Activated naive CD8-positive, alpha-beta T cell treated with anti-CD3 and anti-CD28 coated beads for 36 hours (primary cell): ENCODE measurements at regions not wholly inside any gene's neighbourhood (a gene's known extent, or its start where the extent isn't known, plus 50 kb on each side); places are given as distances from the start of the nearest gene placed in this dataset.

ENCODE experiments used
- DNase-seq: peaks from one replicate; pipeline ENCODE4 v3.0.0; 2021
- H3K27ac Mint-ChIP-seq: one replicate; pipeline ENCODE4 v1.8.0; 2022; ENCODE audit warnings: mild to moderate bottlenecking, moderate library complexity, mixed read lengths
- H3K27me3 Mint-ChIP-seq: one replicate; pipeline ENCODE4 v1.8.0; 2022; ENCODE audit warnings: mild to moderate bottlenecking, mixed read lengths
- H3K36me3 Mint-ChIP-seq: one replicate; pipeline ENCODE4 v1.8.0; 2021; ENCODE audit warnings: mild to moderate bottlenecking, mixed read lengths
- H3K4me1 Mint-ChIP-seq: one replicate; pipeline ENCODE4 v1.8.0; 2021; ENCODE audit warnings: mixed read lengths
- H3K4me3 Mint-ChIP-seq: one replicate; pipeline ENCODE4 v1.8.0; 2022; ENCODE audit warnings: mild to moderate bottlenecking, moderate library complexity, mixed read lengths
- H3K9me3 Mint-ChIP-seq: one replicate; pipeline ENCODE4 v1.8.0; 2022; ENCODE audit warnings: mixed read lengths

DNA sequence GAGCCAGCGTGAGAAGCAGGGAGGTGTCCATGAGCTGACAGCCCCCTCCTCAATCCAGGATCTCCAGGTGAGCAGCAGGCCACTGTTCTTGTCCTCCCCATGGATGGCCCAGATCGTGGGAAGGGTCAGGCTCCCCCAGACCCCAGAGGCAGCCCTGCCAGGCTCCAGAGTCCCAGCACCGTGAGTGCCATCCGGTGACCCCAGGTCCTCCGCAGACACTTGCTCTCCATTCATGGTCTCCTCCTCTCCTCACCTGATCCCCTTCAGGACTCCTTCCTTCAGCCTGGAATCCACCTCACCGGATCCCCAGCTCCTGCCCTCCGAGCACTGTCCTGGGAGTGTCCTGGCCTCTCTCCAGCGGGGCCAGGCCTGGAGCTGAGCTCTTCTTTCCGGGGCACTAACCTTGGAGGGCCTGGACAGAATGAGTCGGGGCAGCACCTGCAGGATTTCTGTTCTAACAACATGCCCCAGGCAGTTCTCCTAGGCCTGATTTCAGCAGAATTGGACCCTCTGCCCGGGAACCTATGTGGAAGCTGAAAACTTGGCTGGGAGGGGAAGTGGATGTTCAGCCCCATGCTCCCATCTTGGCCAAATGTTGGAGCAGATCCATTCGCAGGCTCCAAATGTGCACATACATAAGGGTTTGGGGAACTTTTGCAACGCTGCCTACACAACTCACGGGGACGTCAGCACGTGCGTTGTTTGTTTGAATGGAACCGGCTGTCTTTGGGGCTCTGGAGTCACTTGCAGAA lies 341.6 kb upstream of the SFSWAP start:
- DNase-seq: no peak
- Mint-ChIP-seq H3K4me3 (no peak overlapping the region), H3K36me3 (no peaks in the 10 kb centered on the region), H3K4me1 (no peaks in the 10 kb centered on the region), H3K9me3 (no peaks in the 10 kb centered on the region), H3K27ac (no peak overlapping the region), H3K27me3 (no peaks in the 10 kb centered on the region)

- DNase-seq: no peak
- Mint-ChIP-seq H3K4me3 (no peak overlapping the region), H3K36me3 (no peaks in the 10 kb centered on the region), H3K27ac (no peak overlapping the region), H3K9me3 (no peaks in the 10 kb centered on the region), H3K27me3 (no peaks in the 10 kb centered on the region), H3K4me1 (no peaks in the 10 kb centered on the region)
These were observed 340.6 kb upstream of the SFSWAP start for GRCh38 chr12:131370321-131370720.

GRCh38 chr12:131370791-131371347 lies 340.0 kb upstream of the SFSWAP start:
- no peaks in the 10 kb centered on the region for H3K4me1 Mint-ChIP-seq
- H3K36me3 Mint-ChIP-seq: no peaks in the 10 kb centered on the region
- no peaks in the 10 kb centered on the region for H3K9me3 Mint-ChIP-seq
- no peak overlapping the region for H3K4me3 Mint-ChIP-seq
- no peaks in the 10 kb centered on the region for H3K27me3 Mint-ChIP-seq
- no peak overlapping the region for H3K27ac Mint-ChIP-seq
- DNase-seq: no peak

- Mint-ChIP-seq H3K4me1 (no peaks in the 10 kb centered on the region), H3K36me3 (no peaks in the 10 kb centered on the region), H3K9me3 (no peaks in the 10 kb centered on the region)
These were observed 339.3 kb upstream of the SFSWAP start for GRCh38 chr12:131371401-131372170.

DNA sequence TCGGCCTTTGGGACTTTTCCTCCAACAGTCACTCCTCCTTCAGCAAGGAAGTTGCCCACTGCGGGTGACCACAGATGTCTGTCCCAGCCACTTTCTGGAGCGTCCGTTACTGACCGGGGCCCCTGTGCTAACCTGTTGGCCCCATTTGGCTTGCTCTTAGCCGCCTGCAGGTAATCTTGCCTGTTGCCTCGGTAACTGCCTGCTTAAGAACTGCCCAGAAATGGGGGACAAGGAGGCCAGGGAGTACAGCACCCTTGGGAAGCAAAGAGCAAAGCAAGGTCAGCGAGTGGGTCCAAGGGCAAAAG lies 338.8 kb upstream of the SFSWAP start:
- Mint-ChIP-seq H3K9me3 (no peaks in the 10 kb centered on the region), H3K27me3 (no peaks in the 10 kb centered on the region), H3K4me3 (no peak overlapping the region), H3K36me3 (no peaks in the 10 kb centered on the region), H3K4me1 (no peaks in the 10 kb centered on the region), H3K27ac (no peak overlapping the region)
- no peak for DNase-seq

More at GRCh38 chr12:131371401-131372170, 339.3 kb upstream of the SFSWAP start:
- H3K27ac Mint-ChIP-seq: no peak overlapping the region
- H3K4me3 Mint-ChIP-seq: no peak overlapping the region
- H3K27me3 Mint-ChIP-seq: no peaks in the 10 kb centered on the region
- DNase-seq: no peak

GRCh38 chr12:131372706-131373195 lies 338.1 kb upstream of the SFSWAP start:
- Mint-ChIP-seq H3K9me3 (no peaks in the 10 kb centered on the region), H3K4me1 (no peaks in the 10 kb centered on the region), H3K36me3 (no peaks in the 10 kb centered on the region), H3K4me3 (no peak overlapping the region), H3K27me3 (no peaks in the 10 kb centered on the region), H3K27ac (no peak overlapping the region)
- no peak for DNase-seq

GRCh38 chr12:131375261-131375971 lies 335.5 kb upstream of the SFSWAP start:
- Mint-ChIP-seq H3K27me3 (peaks cover 6% of the 10 kb centered on the region), H3K4me3 (no peak overlapping the region), H3K27ac (no peak overlapping the region), H3K9me3 (no peaks in the 10 kb centered on the region), H3K36me3 (no peaks in the 10 kb centered on the region), H3K4me1 (no peaks in the 10 kb centered on the region)
- no peak for DNase-seq

GRCh38 chr12:131375972-131376345 lies 334.9 kb upstream of the SFSWAP start:
- Mint-ChIP-seq H3K4me3 (no peak overlapping the region), H3K27ac (no peak overlapping the region), H3K4me1 (no peaks in the 10 kb centered on the region), H3K36me3 (no peaks in the 10 kb centered on the region), H3K9me3 (no peaks in the 10 kb centered on the region), H3K27me3 (peaks cover 6% of the 10 kb centered on the region)
- no peak for DNase-seq

- no peaks in the 10 kb centered on the region for H3K36me3 Mint-ChIP-seq
- no peaks in the 10 kb centered on the region for H3K4me1 Mint-ChIP-seq
These were observed 332.6 kb upstream of the SFSWAP start for GRCh38 chr12:131378176-131378842.

GRCh38 chr12:131378861-131379665 lies 331.8 kb upstream of the SFSWAP start:
- H3K4me3 Mint-ChIP-seq: no peak overlapping the region
- H3K9me3 Mint-ChIP-seq: no peaks in the 10 kb centered on the region
- no peak for DNase-seq
- no peak overlapping the region for H3K27ac Mint-ChIP-seq
- H3K27me3 Mint-ChIP-seq: peaks cover 10% of the 10 kb centered on the region
- no peaks in the 10 kb centered on the region for H3K36me3 Mint-ChIP-seq
- no peaks in the 10 kb centered on the region for H3K4me1 Mint-ChIP-seq

More at GRCh38 chr12:131378176-131378842, 332.6 kb upstream of the SFSWAP start:
- Mint-ChIP-seq H3K9me3 (no peaks in the 10 kb centered on the region), H3K4me3 (no peak overlapping the region), H3K27ac (no peak overlapping the region), H3K27me3 (peaks cover 7% of the 10 kb centered on the region)
- DNase-seq: no peak

DNA sequence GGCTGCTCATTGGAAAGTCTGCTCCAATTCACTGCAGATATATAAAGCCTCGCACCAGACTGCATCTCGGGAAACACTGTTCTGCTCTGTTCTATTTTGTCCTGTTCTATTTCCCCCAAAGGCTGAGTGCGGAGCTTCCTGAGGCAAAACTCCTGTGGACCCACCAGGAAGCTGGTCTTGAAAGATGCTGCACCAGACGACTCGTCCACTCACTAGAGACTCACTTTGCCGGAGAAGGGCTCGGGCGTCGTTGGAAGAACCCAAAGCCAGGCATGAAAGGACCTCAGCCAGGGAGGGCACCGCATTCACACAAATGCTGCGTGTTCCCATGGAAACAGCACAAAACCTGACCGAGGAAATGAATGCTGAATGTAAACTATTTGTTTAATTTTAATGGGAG lies 331.2 kb upstream of the SFSWAP start:
- no peaks in the 10 kb centered on the region for H3K4me1 Mint-ChIP-seq
- no peak overlapping the region for H3K4me3 Mint-ChIP-seq
- no peak for DNase-seq
- H3K9me3 Mint-ChIP-seq: no peaks in the 10 kb centered on the region
- no peaks in the 10 kb centered on the region for H3K36me3 Mint-ChIP-seq
- peaks cover 10% of the 10 kb centered on the region for H3K27me3 Mint-ChIP-seq
- no peak overlapping the region for H3K27ac Mint-ChIP-seq

GRCh38 chr12:131380220-131380964 lies 330.5 kb upstream of the SFSWAP start:
- no peaks in the 10 kb centered on the region for H3K9me3 Mint-ChIP-seq
- no peak overlapping the region for H3K27ac Mint-ChIP-seq
- H3K4me1 Mint-ChIP-seq: no peaks in the 10 kb centered on the region
- peaks cover 10% of the 10 kb centered on the region for H3K27me3 Mint-ChIP-seq
- DNase-seq: no peak
- H3K36me3 Mint-ChIP-seq: no peaks in the 10 kb centered on the region
- H3K4me3 Mint-ChIP-seq: no peak overlapping the region

GRCh38 chr12:131380965-131381705 lies 329.8 kb upstream of the SFSWAP start:
- H3K4me3 Mint-ChIP-seq: no peak overlapping the region
- H3K36me3 Mint-ChIP-seq: no peaks in the 10 kb centered on the region
- peaks cover 10% of the 10 kb centered on the region for H3K27me3 Mint-ChIP-seq
- H3K9me3 Mint-ChIP-seq: no peaks in the 10 kb centered on the region
- no peak for DNase-seq
- H3K27ac Mint-ChIP-seq: no peak overlapping the region
- H3K4me1 Mint-ChIP-seq: no peaks in the 10 kb centered on the region
